NCI-H748 treated with DMSO at 0.1 percent for 48 hours (cell line): ENCODE measurements at regions not wholly inside any gene's neighbourhood (a gene's known extent, or its start where the extent isn't known, plus 50 kb on each side); places are given as distances from the start of the nearest gene placed in this dataset.
"Not testable (repeated sequence)": the region's sequence is repeated elsewhere in the genome, so short reads cannot be mapped to it uniquely, and the experiment has no call there.

ENCODE experiments used
- DNase-seq: peaks from one replicate; lab custom pipeline; 2025; lab: John Stamatoyannopoulos, UW

DNA sequence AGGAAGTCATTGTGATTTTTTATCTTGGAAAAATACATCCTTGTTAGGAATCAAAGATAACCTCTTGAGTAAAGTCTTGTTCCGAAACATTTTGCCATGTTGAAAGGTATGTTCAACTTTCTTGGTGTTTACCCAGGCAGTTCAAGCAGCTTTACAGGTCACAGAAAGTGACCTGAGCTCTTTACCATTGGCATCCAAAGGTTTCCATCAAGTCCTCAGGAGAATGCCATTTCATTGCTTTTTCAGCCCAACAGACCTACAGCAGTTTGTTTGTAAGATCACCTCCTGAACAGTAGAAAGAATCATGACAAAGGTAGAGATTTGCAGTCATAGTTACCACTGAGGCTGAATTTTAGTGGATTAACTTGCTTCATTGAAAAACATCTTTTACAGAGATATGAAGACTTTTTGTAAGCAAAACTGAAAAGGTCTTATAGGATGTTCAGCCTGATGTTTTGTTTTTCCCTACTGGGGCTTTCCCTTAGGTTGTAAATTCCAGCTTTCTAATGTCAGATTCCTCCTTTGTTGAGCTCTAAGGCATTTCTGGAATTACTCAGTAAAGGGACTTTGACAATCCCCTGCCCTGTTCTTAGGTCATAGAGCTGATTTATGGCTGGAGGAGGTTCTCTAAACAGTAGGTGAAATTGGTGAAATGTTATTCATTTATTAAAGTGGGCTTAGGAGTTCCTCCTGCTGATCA is 236.8 kb upstream of the RBMS1 start:
- DNase-seq = no peak

DNA sequence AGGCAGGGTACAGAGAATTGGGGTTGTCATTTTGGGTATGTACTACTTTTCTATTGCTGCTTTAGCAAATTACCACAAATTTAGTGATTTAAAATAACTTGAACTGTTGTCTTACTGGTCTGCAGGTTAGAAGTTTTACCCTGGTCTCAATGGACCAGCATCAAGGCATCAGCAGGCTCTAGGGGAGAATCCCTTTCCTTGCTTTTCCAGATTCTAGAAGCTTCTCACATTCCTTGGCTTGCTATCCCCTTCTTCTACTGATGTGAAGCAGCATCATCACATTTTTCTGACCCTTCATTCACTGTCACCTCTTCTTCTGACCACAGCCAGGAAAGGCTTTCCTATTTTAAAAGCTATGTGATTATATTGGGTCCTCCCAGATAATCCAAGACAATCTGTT is 237.8 kb upstream of the RBMS1 start:
- no peak for DNase-seq

DNA sequence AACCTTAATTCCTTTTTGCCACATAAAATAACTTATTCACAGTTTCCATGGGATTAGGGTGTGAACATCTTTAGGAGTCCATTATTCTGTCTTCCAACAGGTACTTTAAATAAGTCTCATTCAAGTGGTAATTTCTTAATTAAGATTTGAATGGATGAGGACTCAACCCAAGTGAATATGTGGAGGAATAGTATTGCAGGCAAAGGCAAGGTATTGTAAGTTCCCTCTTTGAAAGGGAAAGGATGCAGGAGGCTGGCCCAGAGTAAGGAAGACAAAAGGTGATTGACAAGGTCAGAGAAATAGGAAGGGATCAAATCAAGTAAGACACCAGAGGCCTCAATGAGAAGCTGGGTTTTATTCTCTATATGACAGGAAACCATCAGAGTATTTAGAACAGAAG is 238.2 kb upstream of the RBMS1 start:
- no peak for DNase-seq

GRCh38 chr2:160735696-160736095 is 242.1 kb upstream of the RBMS1 start:
- no peak for DNase-seq

GRCh38 chr2:160736148-160737028 is 242.8 kb upstream of the RBMS1 start:
- DNase-seq = no peak

GRCh38 chr2:160737247-160737646 is 243.6 kb upstream of the RBMS1 start:
- DNase-seq = no peak

GRCh38 chr2:160741271-160741670 is 247.7 kb upstream of the RBMS1 start:
- DNase-seq = no peak

DNA sequence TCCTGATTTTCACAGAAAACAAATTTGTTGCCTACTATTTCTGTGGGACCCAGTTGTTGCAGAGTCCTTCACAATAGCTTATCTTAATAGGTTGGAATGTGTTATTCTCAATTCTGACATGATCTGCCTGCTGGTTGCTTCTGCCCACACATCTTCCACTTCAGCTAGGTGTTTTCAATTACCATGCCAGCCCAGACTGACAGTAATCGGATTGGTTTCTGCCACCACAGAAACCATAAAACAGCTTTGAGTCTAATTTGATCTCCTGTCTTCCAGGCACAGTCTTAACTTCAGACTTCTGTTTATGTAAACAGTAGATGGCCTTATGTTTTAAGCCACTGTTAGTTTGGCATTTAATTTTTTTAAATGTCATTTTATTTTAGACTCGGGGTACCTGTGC is 248.2 kb upstream of the RBMS1 start:
- DNase-seq = no peak

- no peak for DNase-seq
Measured at GRCh38 chr2:160742667-160743066, 249.1 kb upstream of the RBMS1 start.

DNA sequence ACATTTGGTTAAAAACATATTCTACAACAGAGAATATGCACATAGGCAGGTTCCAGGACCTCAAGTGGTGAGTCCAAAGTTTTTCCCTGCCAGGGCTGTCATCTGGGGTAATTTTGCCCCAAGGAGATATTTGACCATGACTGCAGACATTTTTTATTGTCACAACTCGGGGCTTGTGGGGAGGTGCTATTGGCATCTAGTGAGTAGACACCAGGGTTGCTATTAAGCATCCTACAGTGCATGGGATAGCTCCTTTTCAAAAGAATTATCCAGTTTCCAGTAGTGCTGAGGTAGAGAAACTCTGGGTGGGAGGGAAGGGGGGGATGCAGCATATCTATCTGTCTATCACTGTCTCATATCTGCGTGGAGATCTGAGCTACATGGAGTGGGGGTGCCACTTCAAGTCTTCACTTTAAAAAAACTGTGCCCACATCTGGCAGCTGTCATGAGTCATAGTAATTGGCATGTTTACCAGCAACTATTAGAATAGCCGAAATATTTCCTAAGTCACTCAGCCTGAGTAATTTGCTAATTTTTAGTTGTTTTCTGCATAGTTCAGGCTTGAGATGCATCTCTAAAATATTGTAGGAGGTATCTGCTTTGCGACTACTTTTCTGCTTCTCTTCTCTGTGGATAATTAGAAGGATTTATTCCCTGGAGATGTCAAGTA is 254.0 kb upstream of the RBMS1 start:
- DNase-seq = no peak

GRCh38 chr2:160751021-160751420 is 257.4 kb upstream of the RBMS1 start:
- no peak for DNase-seq

- DNase-seq = no peak
Measured at GRCh38 chr2:160752475-160753330, 259.1 kb upstream of the RBMS1 start.

GRCh38 chr2:160753331-160753654 is 259.7 kb upstream of the RBMS1 start:
- DNase-seq = no peak

GRCh38 chr2:160753960-160754359 is 260.4 kb upstream of the RBMS1 start:
- no peak for DNase-seq

GRCh38 chr2:160756481-160756880 is 262.9 kb upstream of the RBMS1 start:
- DNase-seq = no peak

GRCh38 chr2:160762493-160763128 is 269.0 kb upstream of the RBMS1 start:
- DNase-seq = not testable (repeated sequence)

- no peak for DNase-seq
Measured at GRCh38 chr2:160783474-160783873, 289.9 kb upstream of the RBMS1 start.

DNA sequence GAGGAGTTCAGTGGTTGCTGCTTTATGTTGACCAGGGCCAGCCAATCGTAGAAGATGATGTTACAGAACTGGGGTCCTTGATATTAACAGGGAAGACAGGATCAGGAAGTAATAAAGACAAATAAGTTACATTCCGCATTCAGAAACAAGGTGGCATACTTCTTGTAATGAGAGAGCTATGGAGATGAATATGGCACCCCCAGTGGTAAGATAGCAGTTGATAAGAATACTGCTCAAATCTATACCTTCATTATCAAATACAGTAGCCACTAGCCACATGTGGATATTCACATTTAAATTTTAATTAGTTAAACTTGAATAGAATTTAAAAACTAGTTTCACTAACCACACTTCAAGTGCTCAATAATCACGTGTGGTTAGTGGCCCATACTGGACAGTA is 290.4 kb upstream of the RBMS1 start:
- DNase-seq = no peak

- no peak for DNase-seq
Measured at GRCh38 chr2:160790738-160791137, 297.1 kb upstream of the RBMS1 start.

- no peak for DNase-seq
Measured at GRCh38 chr2:160791884-160792283, 298.3 kb upstream of the RBMS1 start.

DNA sequence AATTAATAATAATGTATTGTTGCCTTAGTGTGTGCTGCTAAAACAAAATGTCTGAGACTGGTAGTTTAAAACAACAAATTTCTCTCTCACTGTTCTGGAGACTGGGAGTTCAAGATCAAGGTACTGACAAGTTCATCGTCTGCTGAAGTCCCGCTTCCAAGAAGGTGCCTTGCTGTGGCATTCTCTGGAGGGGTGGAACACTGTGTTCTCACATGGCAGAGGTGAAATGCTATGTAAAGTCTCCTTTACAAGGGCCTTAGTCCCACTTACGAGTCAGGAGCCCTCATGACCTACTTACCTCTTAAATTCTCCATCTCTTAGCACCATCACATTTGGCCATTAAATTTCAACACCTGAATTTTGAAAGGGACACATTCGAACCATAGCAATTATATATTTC is 299.2 kb upstream of the RBMS1 start:
- no peak for DNase-seq

DNA sequence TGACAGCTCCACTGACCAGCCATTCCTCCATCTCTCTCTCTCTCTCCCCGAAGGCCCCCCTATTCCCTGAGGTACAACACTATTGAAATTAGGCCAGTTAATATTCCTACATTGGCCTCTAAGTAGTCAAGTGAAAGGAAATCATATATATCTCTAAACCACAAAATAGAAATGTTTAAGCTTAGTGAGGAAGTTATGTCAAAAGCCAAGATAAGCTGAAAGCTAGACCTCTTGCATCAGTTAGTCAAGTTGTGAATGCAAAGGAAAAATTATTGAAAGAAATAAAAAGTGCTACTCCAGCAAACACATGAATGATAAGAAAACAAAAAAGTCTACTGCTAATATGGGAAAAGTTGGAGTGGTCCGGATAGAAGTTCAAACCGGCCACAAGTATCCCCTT is 301.3 kb upstream of the RBMS1 start:
- no peak for DNase-seq
